HG02885 (cell line): ENCODE measurements at regions not wholly inside any gene's neighbourhood (a gene's known extent, or its start where the extent isn't known, plus 50 kb on each side); places are given as distances from the start of the nearest gene placed in this dataset.

Source experiments
- ATAC-seq: cut with Tn5 transposase; IDR thresholded peaks from one replicate; pipeline ENCODE4 v1.9.1; 2021; ENCODE audit warnings: mild to moderate bottlenecking; ENCODE audit not compliant: unreplicated experiment, poor library complexity

DNA sequence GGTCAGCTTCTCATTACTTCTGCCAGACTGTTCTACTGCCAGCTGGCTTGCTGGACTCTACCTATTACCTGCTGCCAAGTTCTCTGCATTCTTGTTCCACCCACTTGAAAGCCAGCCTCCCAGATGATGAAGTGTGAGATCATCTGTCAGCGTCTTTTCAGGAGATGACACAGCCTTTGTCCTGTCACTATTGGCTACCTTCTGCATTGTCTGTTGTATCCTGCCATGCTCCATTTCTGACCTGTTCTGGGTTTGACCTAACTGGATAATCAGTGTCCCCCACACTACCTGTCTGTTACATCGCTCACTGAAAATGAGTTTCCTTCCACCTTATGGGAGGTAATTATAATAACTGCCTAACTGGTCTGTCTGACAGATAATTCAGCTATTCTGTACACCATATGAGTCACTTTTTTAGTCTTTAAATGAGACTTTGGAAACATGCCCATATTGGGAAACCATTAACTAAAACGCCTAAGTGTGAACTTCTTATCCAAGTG lies 520.6 kb downstream of the METTL4 start:
- ATAC-seq: no peak

DNA sequence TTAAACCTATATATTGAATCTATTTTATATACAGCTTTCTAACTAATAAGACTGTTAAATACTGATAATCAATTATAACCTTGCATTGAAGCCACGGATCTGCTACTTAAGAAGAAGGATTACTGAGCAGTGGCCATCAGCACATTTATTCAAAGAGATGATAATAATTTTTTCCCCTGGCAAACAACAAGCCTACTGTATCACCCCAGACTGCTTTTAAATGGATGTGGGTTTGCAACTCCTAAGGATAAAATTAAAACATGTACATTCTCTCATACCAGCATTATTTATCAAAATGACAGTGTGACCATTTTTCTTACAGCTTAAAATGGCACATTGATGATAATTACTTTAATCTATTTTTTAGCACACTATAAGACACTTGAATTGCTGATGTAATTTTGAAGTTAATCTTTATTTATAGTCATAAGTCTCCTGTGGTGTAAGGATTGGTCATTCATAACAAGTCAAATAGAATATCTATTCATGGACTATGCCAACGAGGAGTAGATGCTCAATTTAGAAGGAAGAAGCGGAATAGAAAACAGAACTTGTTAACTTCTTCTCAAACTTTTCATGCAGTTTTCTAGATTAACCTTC lies 517.7 kb downstream of the METTL4 start:
- no peak for ATAC-seq

GRCh38 chr18:2059336-2059735 lies 512.0 kb downstream of the METTL4 start:
- ATAC-seq: no peak

DNA sequence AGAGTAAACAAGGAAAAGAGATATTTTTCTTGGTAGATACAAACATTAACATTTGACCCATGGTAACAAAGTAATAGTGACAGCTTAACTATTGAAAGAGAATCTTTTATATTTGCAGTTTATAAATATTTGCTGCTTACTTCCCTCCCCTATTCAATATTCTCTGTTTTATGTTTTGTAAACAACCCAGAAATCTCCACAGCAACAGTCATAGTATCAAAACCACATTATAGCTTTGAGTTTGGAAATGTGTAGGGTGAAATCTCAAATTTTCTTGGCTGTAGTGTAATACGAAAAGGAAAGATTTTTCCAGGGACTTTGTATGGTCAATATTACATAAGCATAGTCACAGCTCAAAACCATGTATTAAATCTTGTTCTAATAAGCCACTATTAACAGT lies 511.2 kb downstream of the METTL4 start:
- ATAC-seq: no peak

DNA sequence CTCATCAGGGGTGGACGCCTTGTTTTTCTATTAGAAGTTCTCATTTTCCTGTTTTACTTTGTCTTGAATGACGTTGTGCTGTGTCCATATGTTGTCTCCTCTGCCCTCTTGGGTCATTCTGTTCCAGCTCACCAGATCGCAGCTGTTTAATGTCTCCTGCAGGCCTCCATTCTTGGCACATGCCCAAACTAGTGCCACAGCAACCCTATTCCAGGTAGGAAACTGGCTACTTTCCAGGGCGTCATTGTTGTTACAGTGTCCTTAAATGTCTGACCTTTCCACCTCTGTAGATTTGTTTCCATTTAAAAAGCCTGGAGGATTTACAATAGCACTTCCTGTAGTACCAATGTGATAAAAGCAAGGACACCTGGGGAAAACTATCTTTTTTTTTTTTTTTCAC lies 500.7 kb downstream of the METTL4 start:
- ATAC-seq: no peak

- ATAC-seq: no peak
These were observed 495.8 kb downstream of the METTL4 start for GRCh38 chr18:2075499-2075898.

DNA sequence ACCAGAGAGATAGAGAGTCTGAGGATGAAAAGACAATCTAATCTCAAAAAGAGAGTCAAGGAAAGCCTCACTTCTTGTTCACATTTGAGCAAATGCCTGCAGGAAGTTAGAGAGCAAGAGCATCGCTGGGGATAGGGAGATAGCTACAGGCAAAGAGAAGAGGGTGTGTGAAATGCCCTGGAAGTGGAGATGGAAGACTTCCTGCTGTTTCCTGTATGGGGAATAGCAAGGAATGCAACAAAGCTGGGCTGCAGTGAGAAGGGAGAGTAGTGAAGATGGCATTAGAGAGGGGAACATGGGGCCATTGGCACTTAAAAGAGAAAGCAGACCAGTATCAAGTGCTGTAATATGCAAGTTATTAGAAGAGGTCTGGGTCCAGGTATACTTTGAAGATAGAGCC lies 488.6 kb downstream of the METTL4 start:
- ATAC-seq: no peak

- ATAC-seq: no peak
These were observed 487.6 kb downstream of the METTL4 start for GRCh38 chr18:2083691-2084090.

DNA sequence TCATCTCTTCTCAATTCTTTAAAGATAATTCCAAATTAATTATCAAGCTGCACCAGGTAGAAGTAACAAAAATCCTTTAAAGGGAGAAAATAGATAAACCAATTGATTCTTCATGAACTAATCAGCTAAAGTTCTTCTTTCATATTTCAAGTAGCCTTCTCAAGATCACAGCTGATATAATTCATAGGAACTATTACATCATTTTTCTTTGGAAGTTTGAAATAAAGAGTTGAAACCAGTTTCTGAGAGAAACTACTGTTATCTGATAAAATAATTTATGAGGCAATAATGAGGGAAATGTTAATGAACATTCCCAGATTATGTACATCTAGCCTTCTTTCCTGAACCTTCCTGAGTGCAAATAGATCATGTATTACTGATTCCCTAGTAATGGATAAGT lies 484.9 kb downstream of the METTL4 start:
- ATAC-seq: no peak

GRCh38 chr18:2087877-2088673 lies 483.2 kb downstream of the METTL4 start:
- ATAC-seq: no peak

GRCh38 chr18:2089396-2089795 lies 481.9 kb downstream of the METTL4 start:
- no peak for ATAC-seq

DNA sequence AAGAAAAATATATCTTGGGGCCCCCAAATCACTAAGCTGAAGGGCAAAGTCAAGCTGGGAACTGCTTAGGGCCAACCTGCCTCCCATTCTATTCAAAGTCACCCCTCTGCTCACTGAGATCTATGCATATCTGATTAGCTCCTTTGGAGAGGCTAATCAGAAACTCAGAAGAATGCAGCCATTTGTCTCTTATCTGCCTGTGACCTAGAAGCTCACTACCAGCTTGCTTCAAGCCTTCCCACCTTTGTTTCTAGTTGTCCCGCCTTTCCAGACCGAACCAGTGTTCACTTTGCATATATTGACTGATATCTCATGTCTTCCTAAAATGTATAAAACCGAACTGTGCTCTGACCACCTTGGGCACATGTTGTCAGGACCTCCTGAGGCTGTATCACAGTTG lies 479.4 kb downstream of the METTL4 start:
- ATAC-seq: no peak

DNA sequence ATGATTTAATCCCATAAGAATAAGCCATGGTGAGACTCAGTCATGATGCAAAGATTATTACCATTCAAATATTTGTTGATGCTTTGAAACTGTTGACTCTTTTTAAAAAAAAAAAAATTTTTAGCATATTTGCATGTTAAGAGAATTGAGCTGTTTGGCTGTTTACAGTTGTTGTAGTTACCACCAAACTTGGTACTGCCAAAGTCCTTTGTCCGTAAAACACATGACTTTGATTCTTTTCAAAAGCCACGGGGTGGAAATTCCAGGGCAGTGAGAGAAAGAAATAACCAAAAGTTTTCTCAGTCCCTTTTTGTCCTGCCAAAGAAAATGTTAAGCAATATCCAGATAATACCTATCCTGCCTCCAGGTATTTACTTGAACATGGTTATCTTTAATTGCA lies 474.8 kb downstream of the METTL4 start:
- no peak for ATAC-seq

- no peak for ATAC-seq
These were observed 470.6 kb downstream of the METTL4 start for GRCh38 chr18:2100694-2101213.

DNA sequence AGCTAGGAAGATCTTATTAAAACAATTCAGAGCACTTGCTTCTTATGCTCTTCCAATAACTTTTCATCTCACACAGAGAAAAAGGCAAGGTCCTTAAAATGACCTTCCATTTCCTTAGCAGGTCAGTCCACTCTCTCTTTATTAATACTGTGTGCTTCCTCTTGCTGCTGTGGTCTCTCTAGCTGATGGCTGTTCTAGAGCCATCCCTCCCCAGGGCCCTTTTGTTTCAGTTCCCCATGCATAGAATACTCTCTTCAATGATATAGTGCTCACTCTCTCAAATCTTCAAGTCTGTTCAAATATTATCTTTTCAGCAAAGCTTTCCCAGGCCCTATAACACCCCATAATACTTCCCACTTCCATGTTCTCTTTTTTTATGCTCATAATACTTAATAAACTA lies 469.3 kb downstream of the METTL4 start:
- peak; percentile 55 for ATAC-seq

GRCh38 chr18:2103299-2103698 lies 468.0 kb downstream of the METTL4 start:
- no peak for ATAC-seq

DNA sequence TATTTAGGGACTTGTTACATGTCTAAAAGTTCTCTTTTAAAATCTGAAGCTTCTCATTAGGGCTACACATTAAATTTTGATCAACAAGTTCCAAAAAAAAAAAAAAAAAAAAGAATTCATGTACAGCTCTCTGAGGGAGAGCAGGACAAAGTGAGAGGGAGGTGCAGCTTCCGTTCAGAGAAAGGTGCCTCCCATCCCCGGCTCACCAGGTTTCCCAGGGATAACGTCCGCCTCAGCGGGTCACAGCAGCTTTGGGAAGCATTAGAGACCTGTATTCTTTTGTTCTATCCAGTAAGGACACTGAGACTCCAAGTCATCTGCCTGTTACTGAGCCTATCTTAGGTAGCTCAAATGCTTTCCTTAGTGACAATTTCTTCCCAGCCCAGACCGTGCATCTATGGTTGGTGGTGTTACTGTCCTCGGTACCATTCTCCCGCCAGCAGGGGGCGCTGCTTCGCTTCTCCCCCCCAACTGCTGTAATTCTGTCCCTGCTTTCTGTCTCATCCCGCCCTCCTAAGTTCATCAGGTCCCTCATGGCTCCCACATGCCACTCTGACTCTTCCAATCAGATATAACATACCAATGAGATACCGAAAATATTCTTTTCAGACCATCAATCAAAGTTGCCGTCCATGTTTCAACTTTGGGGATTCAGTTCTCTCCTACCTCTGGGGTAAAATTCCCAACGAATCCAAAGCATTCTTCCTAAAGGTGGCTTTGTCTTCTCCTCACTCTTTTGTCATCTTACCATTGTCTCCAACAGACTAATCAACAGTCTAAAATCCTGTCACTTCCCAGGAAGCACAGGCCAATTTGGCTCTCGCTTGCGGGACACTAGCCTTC lies 466.5 kb downstream of the METTL4 start:
- peak; percentile 92 for ATAC-seq

DNA sequence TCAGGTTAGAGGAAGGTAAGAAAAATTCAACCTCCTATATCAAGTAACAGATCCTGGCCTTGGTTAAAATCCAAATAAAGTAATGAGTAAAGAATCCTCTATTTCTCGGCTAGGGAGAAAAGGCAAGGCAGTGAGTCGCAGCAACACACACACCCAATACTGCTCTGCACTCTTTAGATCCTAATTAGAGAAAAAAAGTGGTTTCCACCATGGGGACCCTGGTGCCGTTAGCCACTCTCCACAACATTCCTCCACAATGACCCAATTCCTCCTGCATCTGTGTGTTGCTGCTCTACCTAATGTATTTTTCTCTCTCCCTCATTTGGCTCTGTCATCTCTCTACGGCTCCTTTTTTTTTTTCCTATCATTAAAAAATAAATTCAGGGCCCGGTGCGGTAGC lies 462.7 kb downstream of the METTL4 start:
- ATAC-seq: no peak

GRCh38 chr18:2111456-2111855 lies 459.8 kb downstream of the METTL4 start:
- ATAC-seq: no peak

- ATAC-seq: no peak
These were observed 458.8 kb downstream of the METTL4 start for GRCh38 chr18:2112435-2113045.
